ENCODE measurements at regions not wholly inside any gene's neighbourhood (a gene's known extent, or its start where the extent isn't known, plus 50 kb on each side); places are given as distances from the start of the nearest gene placed in this dataset.
"Not testable (repeated sequence)": the region's sequence is repeated elsewhere in the genome, so short reads cannot be mapped to it uniquely, and the experiment has no call there.

GRCh38 chr3:40876009-40876408 lies 323.3 kb upstream of the CTNNB1 start:
- no peak overlapping the region for H3K27ac ChIP-seq (ENCODE audit: low read depth, low read length)
- H3K4me3 ChIP-seq (ENCODE audit: low read length), result no peak overlapping the region
- no peaks in the 10 kb centered on the region for H3K27me3 ChIP-seq (ENCODE audit: control insufficient read depth, insufficient read depth, low read length)
- H3K4me1 ChIP-seq (ENCODE audit: control insufficient read depth, insufficient read depth, low read length), result peaks cover 16% of the 10 kb centered on the region
- no peak overlapping the region for H3K9ac ChIP-seq (ENCODE audit: low read length)
- no peaks in the 10 kb centered on the region for H3K36me3 ChIP-seq (ENCODE audit: control insufficient read depth, insufficient read depth, low read length)

GRCh38 chr3:40876496-40876895 lies 322.8 kb upstream of the CTNNB1 start:
- H3K4me1 ChIP-seq (ENCODE audit: control insufficient read depth, insufficient read depth, low read length), result peaks cover 16% of the 10 kb centered on the region
- no peak overlapping the region for H3K27ac ChIP-seq (ENCODE audit: low read depth, low read length)
- H3K27me3 ChIP-seq (ENCODE audit: control insufficient read depth, insufficient read depth, low read length), result no peaks in the 10 kb centered on the region
- H3K36me3 ChIP-seq (ENCODE audit: control insufficient read depth, insufficient read depth, low read length), result no peaks in the 10 kb centered on the region
- no peak overlapping the region for H3K9ac ChIP-seq (ENCODE audit: low read length)
- H3K4me3 ChIP-seq (ENCODE audit: low read length), result no peak overlapping the region

- Histone ChIP-seq H3K36me3 (ENCODE audit: control insufficient read depth, insufficient read depth, low read length) (no peaks in the 10 kb centered on the region), H3K4me3 (ENCODE audit: low read length) (no peak overlapping the region), H3K9ac (ENCODE audit: low read length) (no peak overlapping the region), H3K27ac (ENCODE audit: low read depth, low read length) (peak overlapping the region; percentile 64), H3K4me1 (ENCODE audit: control insufficient read depth, insufficient read depth, low read length) (peaks cover 16% of the 10 kb centered on the region), H3K27me3 (ENCODE audit: control insufficient read depth, insufficient read depth, low read length) (no peaks in the 10 kb centered on the region)
These were observed 321.5 kb upstream of the CTNNB1 start for GRCh38 chr3:40877631-40878463.

GRCh38 chr3:40878464-40878905 lies 320.8 kb upstream of the CTNNB1 start:
- Histone ChIP-seq H3K9ac (ENCODE audit: low read length) (no peak overlapping the region), H3K36me3 (ENCODE audit: control insufficient read depth, insufficient read depth, low read length) (no peaks in the 10 kb centered on the region), H3K4me1 (ENCODE audit: control insufficient read depth, insufficient read depth, low read length) (peaks cover 16% of the 10 kb centered on the region), H3K27ac (ENCODE audit: low read depth, low read length) (peak overlapping the region; percentile 64), H3K27me3 (ENCODE audit: control insufficient read depth, insufficient read depth, low read length) (no peaks in the 10 kb centered on the region), H3K4me3 (ENCODE audit: low read length) (no peak overlapping the region)

- Histone ChIP-seq H3K4me3 (ENCODE audit: low read length) (no peak overlapping the region), H3K27me3 (ENCODE audit: control insufficient read depth, insufficient read depth, low read length) (no peaks in the 10 kb centered on the region), H3K4me1 (ENCODE audit: control insufficient read depth, insufficient read depth, low read length) (no peaks in the 10 kb centered on the region)
These were observed 313.9 kb upstream of the CTNNB1 start for GRCh38 chr3:40885430-40885829.

GRCh38 chr3:40886660-40887425 lies 312.5 kb upstream of the CTNNB1 start:
- Histone ChIP-seq H3K9ac (ENCODE audit: low read length) (no peak overlapping the region), H3K4me3 (ENCODE audit: low read length) (no peak overlapping the region), H3K27me3 (ENCODE audit: control insufficient read depth, insufficient read depth, low read length) (no peaks in the 10 kb centered on the region), H3K4me1 (ENCODE audit: control insufficient read depth, insufficient read depth, low read length) (no peaks in the 10 kb centered on the region), H3K27ac (ENCODE audit: low read depth, low read length) (no peak overlapping the region), H3K36me3 (ENCODE audit: control insufficient read depth, insufficient read depth, low read length) (no peaks in the 10 kb centered on the region)

More at GRCh38 chr3:40885430-40885829, 313.9 kb upstream of the CTNNB1 start:
- H3K9ac ChIP-seq (ENCODE audit: low read length), result no peak overlapping the region
- H3K36me3 ChIP-seq (ENCODE audit: control insufficient read depth, insufficient read depth, low read length), result no peaks in the 10 kb centered on the region
- H3K27ac ChIP-seq (ENCODE audit: low read depth, low read length), result no peak overlapping the region

- no peak overlapping the region for H3K4me3 ChIP-seq (ENCODE audit: low read length)
- H3K27me3 ChIP-seq (ENCODE audit: control insufficient read depth, insufficient read depth, low read length), result no peaks in the 10 kb centered on the region
- H3K36me3 ChIP-seq (ENCODE audit: control insufficient read depth, insufficient read depth, low read length), result no peaks in the 10 kb centered on the region
- no peak overlapping the region for H3K9ac ChIP-seq (ENCODE audit: low read length)
- H3K27ac ChIP-seq (ENCODE audit: low read depth, low read length), result no peak overlapping the region
- no peaks in the 10 kb centered on the region for H3K4me1 ChIP-seq (ENCODE audit: control insufficient read depth, insufficient read depth, low read length)
These were observed 308.1 kb upstream of the CTNNB1 start for GRCh38 chr3:40891186-40891585.

- Histone ChIP-seq H3K36me3 (ENCODE audit: control insufficient read depth, insufficient read depth, low read length) (no peaks in the 10 kb centered on the region), H3K4me3 (ENCODE audit: low read length) (no peak overlapping the region), H3K9ac (ENCODE audit: low read length) (no peak overlapping the region), H3K27ac (ENCODE audit: low read depth, low read length) (no peak overlapping the region), H3K27me3 (ENCODE audit: control insufficient read depth, insufficient read depth, low read length) (no peaks in the 10 kb centered on the region), H3K4me1 (ENCODE audit: control insufficient read depth, insufficient read depth, low read length) (no peaks in the 10 kb centered on the region)
These were observed 304.2 kb upstream of the CTNNB1 start for GRCh38 chr3:40895109-40895508.

- no peak overlapping the region for H3K9ac ChIP-seq (ENCODE audit: low read length)
- H3K27ac ChIP-seq (ENCODE audit: low read depth, low read length), result no peak overlapping the region
- H3K4me3 ChIP-seq (ENCODE audit: low read length), result no peak overlapping the region
- H3K4me1 ChIP-seq (ENCODE audit: control insufficient read depth, insufficient read depth, low read length), result no peaks in the 10 kb centered on the region
- no peaks in the 10 kb centered on the region for H3K36me3 ChIP-seq (ENCODE audit: control insufficient read depth, insufficient read depth, low read length)
- H3K27me3 ChIP-seq (ENCODE audit: control insufficient read depth, insufficient read depth, low read length), result no peaks in the 10 kb centered on the region
These were observed 300.0 kb upstream of the CTNNB1 start for GRCh38 chr3:40899286-40899712.

- no peak overlapping the region for H3K27ac ChIP-seq (ENCODE audit: low read depth, low read length)
These were observed 298.0 kb upstream of the CTNNB1 start for GRCh38 chr3:40901298-40901697.

GRCh38 chr3:40901796-40902195 lies 297.5 kb upstream of the CTNNB1 start:
- Histone ChIP-seq H3K4me3 (ENCODE audit: low read length) (no peak overlapping the region), H3K36me3 (ENCODE audit: control insufficient read depth, insufficient read depth, low read length) (no peaks in the 10 kb centered on the region), H3K27ac (ENCODE audit: low read depth, low read length) (no peak overlapping the region), H3K4me1 (ENCODE audit: control insufficient read depth, insufficient read depth, low read length) (no peaks in the 10 kb centered on the region), H3K9ac (ENCODE audit: low read length) (no peak overlapping the region), H3K27me3 (ENCODE audit: control insufficient read depth, insufficient read depth, low read length) (no peaks in the 10 kb centered on the region)

More at GRCh38 chr3:40901298-40901697, 298.0 kb upstream of the CTNNB1 start:
- H3K36me3 ChIP-seq (ENCODE audit: control insufficient read depth, insufficient read depth, low read length), result no peaks in the 10 kb centered on the region
- no peak overlapping the region for H3K4me3 ChIP-seq (ENCODE audit: low read length)
- no peaks in the 10 kb centered on the region for H3K27me3 ChIP-seq (ENCODE audit: control insufficient read depth, insufficient read depth, low read length)
- no peak overlapping the region for H3K9ac ChIP-seq (ENCODE audit: low read length)
- H3K4me1 ChIP-seq (ENCODE audit: control insufficient read depth, insufficient read depth, low read length), result no peaks in the 10 kb centered on the region

- not testable (repeated sequence) for H3K4me3 ChIP-seq (ENCODE audit: low read length); H3K36me3 ChIP-seq (ENCODE audit: control insufficient read depth, insufficient read depth, low read length); H3K27ac ChIP-seq (ENCODE audit: low read depth, low read length); H3K9ac ChIP-seq (ENCODE audit: low read length); H3K27me3 ChIP-seq (ENCODE audit: control insufficient read depth, insufficient read depth, low read length); H3K4me1 ChIP-seq (ENCODE audit: control insufficient read depth, insufficient read depth, low read length)
These were observed 291.3 kb upstream of the CTNNB1 start for GRCh38 chr3:40907907-40908465.
